AG09319 (cell line): ENCODE measurements at regions not wholly inside any gene's neighbourhood (a gene's known extent, or its start where the extent isn't known, plus 50 kb on each side); places are given as distances from the start of the nearest gene placed in this dataset.

Source experiments
- DNase-seq: peaks from one replicate; pipeline ENCODE4 v3.0.0-alpha.2; 2010; ENCODE audit warnings: low read depth; ENCODE audit errors: extremely low read depth
- CTCF ChIP-seq: IDR thresholded peaks from 2 replicates; pipeline ENCODE4 v1.5.1; 2011; ENCODE audit warnings: low read depth, mild to moderate bottlenecking, inconsistent platforms, low read length, moderate library complexity

- no peak for TF ChIP-seq CTCF
- no peak for DNase-seq
These were observed 362.1 kb upstream of the CCNH start for GRCh38 chr5:87774804-87775203.

- DNase-seq = no peak
- no peak for TF ChIP-seq CTCF
These were observed 357.9 kb upstream of the CCNH start for GRCh38 chr5:87770601-87771121.

DNA sequence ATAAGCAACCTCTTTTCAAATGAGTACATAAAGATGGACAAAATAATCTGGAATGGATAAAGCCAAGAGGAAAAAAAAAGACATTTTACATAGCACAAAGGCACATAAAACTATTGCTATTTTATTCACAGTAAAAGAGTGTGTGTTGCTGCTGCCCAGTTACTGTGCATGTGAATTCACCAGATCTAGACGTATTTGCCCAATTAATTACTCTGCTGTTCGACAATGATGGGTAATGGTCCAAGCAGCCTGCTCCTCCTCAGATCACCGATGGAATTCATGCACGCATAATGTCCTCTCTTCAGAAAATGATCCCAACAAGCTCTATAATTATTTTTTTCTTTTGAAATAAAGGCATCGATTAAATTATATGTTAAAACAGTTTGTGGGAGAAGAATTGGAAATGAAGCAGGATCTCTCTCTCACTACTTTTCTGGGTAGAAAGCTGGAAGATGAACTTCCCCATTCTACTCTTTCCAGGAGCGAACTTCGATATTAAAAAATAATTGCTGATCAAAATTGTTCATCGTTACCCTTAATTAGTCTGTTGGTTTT is 357.4 kb upstream of the CCNH start:
- DNase-seq = no peak
- TF ChIP-seq CTCF = no peak

DNA sequence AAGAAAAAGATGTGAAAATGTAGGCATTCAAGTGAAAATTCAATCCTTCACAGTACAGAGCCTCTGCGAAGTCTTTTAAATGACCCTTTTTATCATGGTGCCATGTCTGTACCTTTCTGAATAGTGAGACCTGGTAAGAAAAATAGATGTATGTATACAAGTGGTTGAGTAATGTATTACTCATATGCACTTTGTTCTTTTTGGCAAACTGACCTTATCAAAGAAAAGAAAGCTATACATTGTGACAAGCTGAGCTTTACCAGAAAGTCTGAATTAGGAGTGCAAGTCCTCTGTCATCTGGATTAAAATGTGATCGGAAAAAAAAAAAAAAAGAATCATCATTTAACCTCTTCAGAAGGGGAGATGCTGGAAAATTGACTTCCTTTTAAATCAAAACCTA is 356.4 kb upstream of the CCNH start:
- TF ChIP-seq CTCF = no peak

DNA sequence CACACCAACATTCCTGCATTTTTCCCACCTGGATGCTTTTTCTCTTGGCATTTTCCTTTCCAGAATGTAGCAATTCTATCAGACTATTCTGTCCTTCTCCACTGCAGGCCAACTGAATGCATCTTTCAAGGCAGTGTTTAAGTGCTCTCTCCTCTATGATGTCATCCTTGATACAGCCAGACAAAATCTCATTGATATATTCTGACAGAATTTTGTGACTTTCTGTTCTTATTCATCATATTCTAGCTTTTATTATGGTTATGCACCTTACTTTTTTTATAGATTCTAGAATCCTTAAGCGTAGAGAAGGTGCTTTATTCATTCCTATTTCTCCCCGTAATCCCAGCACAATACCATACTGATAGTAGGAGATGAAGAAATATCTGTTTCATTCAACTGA is 355.5 kb upstream of the CCNH start:
- no peak for TF ChIP-seq CTCF
- no peak for DNase-seq

More for the DNA sequence above, 356.4 kb upstream of the CCNH start:
- no peak for DNase-seq

DNA sequence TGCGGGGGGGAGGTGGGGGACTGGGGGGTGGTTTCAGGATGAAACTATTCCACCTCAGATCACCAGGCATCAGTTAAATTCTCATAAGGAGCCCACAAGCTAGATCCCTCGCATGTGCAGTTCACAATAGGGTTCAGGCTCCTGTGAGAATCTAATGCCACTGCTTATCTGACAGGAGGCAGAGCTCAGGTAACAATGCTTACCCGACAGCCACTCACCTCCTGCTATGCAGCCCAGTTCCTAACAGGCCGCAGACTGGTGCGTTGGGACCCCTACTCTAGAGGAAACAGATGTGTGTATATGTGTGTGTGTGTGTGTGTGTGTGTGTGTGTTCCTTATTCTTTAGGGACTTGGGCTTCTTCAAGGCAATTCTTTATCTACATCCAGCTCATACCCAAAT is 352.3 kb upstream of the CCNH start:
- no peak for DNase-seq
- no peak for TF ChIP-seq CTCF

- DNase-seq = no peak
- no peak for TF ChIP-seq CTCF
These were observed 349.9 kb upstream of the CCNH start for GRCh38 chr5:87762631-87763030.
